GM19463 (cell line): ENCODE measurements at regions not wholly inside any gene's neighbourhood (a gene's known extent, or its start where the extent isn't known, plus 50 kb on each side); places are given as distances from the start of the nearest gene placed in this dataset.

ENCODE experiments used
- ATAC-seq: cut with Tn5 transposase; IDR thresholded peaks from one replicate; pipeline ENCODE4 v1.9.1; 2021; ENCODE audit warnings: mild to moderate bottlenecking, moderate library complexity; ENCODE audit not compliant: unreplicated experiment

GRCh38 chr18:22542406-22542835, 124.7 kb upstream of the CTAGE1 start:
- ATAC-seq: no peak

GRCh38 chr18:22543769-22544168, 126.1 kb upstream of the CTAGE1 start:
- ATAC-seq: no peak

GRCh38 chr18:22544626-22545025, 126.9 kb upstream of the CTAGE1 start:
- ATAC-seq: no peak

- ATAC-seq: no peak
Measured at GRCh38 chr18:22545066-22545760, 127.5 kb upstream of the CTAGE1 start.

GRCh38 chr18:22546905-22547570, 129.3 kb upstream of the CTAGE1 start:
- ATAC-seq: no peak

GRCh38 chr18:22547807-22548561, 130.3 kb upstream of the CTAGE1 start:
- no peak for ATAC-seq

- no peak for ATAC-seq
Measured at GRCh38 chr18:22549260-22549937, 131.7 kb upstream of the CTAGE1 start.

- ATAC-seq: no peak
Measured at GRCh38 chr18:22550366-22550765, 132.7 kb upstream of the CTAGE1 start.

GRCh38 chr18:22550861-22551260, 133.1 kb upstream of the CTAGE1 start:
- no peak for ATAC-seq

GRCh38 chr18:22551536-22552151, 133.9 kb upstream of the CTAGE1 start:
- ATAC-seq: no peak

- no peak for ATAC-seq
Measured at GRCh38 chr18:22552254-22552653, 134.5 kb upstream of the CTAGE1 start.

- no peak for ATAC-seq
Measured at GRCh38 chr18:22552899-22553460, 135.3 kb upstream of the CTAGE1 start.

GRCh38 chr18:22556222-22557167, 138.8 kb upstream of the CTAGE1 start:
- no peak for ATAC-seq

- no peak for ATAC-seq
Measured at GRCh38 chr18:22557168-22557941, 139.6 kb upstream of the CTAGE1 start.

GRCh38 chr18:22558945-22559385, 141.2 kb upstream of the CTAGE1 start:
- ATAC-seq: no peak

- no peak for ATAC-seq
Measured at GRCh38 chr18:22559414-22560274, 141.9 kb upstream of the CTAGE1 start.

GRCh38 chr18:22560275-22560610, 142.5 kb upstream of the CTAGE1 start:
- ATAC-seq: no peak

GRCh38 chr18:22560797-22561196, 143.1 kb upstream of the CTAGE1 start:
- no peak for ATAC-seq
